ENCODE measurements at regions not wholly inside any gene's neighbourhood (a gene's known extent, or its start where the extent isn't known, plus 50 kb on each side); places are given as distances from the start of the nearest gene placed in this dataset.

DNA sequence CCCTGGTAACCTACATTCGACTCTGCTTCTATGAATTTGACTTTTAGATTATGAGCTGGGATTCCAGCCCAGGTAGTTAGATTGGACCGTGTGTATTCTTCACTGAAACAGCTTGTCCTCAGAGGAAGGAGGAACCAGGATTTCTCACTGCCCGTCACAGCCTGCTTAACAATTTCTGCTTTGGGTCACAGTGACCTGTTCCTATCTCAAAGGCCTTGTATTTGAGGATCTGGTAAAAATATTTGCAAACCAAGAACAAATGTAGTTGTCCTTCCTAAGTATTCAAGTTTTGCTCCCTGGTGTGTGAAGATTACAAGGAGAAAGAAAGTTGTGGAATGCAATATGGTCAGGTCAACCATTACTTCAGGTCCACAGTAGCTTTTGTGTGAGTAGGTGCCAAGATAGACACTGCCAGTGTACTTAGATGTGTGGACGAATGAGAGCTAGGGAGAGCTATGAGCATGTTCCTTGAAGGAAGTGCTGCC lies 55.1 kb downstream of the KIF4B start:
- no peaks in the 10 kb centered on the region for H3K36me3 ChIP-seq (ENCODE audit: control insufficient read depth in 1 of 2, insufficient read depth in 2 of 2, low read length in 2 of 2)
- 0 out of 2 replicates have a peak, but pooled peaks cover 3% of the 10 kb centered on the region for H3K27me3 ChIP-seq (ENCODE audit: insufficient read depth, low read length)
- no TSS peak for BruUV-seq (replicated peaks)
- no peak overlapping the region for H3K4me3 ChIP-seq (replicated peaks in 1 of 2; ENCODE audit: low read depth in 1 of 2, low read length in 2 of 2)
- POLR2A ChIA-PET = no interaction called here
- no peak overlapping the region for H3K27ac ChIP-seq (ENCODE audit: low read depth, low read length)
- no peak overlapping the region for H3K9ac ChIP-seq (ENCODE audit: low read length)
- no peaks in the 10 kb centered on the region for H4K20me1 ChIP-seq (ENCODE audit: insufficient read depth)
- DNase-seq (ENCODE audit: low read depth, low spot score) = no peak
- H3K9me3 ChIP-seq (ENCODE audit: control insufficient read depth in 1 of 2, insufficient read depth in 1 of 2, low read depth in 1 of 2, low read length in 2 of 2) = no peaks in the 10 kb centered on the region
- no peak for TF ChIP-seq POLR2A (IDR thresholded peaks at IDR 0.05; ENCODE audit: borderline replicate concordance, extremely low read depth, insufficient read depth, insufficient read length)
- TF ChIP-seq, protein P1, sequence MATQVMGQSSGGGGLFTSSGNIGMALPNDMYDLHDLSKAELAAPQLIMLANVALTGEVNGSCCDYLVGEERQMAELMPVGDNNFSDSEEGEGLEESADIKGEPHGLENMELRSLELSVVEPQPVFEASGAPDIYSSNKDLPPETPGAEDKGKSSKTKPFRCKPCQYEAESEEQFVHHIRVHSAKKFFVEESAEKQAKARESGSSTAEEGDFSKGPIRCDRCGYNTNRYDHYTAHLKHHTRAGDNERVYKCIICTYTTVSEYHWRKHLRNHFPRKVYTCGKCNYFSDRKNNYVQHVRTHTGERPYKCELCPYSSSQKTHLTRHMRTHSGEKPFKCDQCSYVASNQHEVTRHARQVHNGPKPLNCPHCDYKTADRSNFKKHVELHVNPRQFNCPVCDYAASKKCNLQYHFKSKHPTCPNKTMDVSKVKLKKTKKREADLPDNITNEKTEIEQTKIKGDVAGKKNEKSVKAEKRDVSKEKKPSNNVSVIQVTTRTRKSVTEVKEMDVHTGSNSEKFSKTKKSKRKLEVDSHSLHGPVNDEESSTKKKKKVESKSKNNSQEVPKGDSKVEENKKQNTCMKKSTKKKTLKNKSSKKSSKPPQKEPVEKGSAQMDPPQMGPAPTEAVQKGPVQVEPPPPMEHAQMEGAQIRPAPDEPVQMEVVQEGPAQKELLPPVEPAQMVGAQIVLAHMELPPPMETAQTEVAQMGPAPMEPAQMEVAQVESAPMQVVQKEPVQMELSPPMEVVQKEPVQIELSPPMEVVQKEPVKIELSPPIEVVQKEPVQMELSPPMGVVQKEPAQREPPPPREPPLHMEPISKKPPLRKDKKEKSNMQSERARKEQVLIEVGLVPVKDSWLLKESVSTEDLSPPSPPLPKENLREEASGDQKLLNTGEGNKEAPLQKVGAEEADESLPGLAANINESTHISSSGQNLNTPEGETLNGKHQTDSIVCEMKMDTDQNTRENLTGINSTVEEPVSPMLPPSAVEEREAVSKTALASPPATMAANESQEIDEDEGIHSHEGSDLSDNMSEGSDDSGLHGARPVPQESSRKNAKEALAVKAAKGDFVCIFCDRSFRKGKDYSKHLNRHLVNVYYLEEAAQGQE (IDR thresholded peaks at IDR 0.05; ENCODE audit: low read depth) = no peak
- no peak for TF ChIP-seq ELF1 (IDR thresholded peaks at IDR 0.05; ENCODE audit: borderline replicate concordance, low read depth)
- no peak for TF ChIP-seq YY1 (IDR thresholded peaks at IDR 0.05; ENCODE audit: extremely low read depth, insufficient replicate concordance, low read depth, low read length)
- TF ChIP-seq, protein P2, sequence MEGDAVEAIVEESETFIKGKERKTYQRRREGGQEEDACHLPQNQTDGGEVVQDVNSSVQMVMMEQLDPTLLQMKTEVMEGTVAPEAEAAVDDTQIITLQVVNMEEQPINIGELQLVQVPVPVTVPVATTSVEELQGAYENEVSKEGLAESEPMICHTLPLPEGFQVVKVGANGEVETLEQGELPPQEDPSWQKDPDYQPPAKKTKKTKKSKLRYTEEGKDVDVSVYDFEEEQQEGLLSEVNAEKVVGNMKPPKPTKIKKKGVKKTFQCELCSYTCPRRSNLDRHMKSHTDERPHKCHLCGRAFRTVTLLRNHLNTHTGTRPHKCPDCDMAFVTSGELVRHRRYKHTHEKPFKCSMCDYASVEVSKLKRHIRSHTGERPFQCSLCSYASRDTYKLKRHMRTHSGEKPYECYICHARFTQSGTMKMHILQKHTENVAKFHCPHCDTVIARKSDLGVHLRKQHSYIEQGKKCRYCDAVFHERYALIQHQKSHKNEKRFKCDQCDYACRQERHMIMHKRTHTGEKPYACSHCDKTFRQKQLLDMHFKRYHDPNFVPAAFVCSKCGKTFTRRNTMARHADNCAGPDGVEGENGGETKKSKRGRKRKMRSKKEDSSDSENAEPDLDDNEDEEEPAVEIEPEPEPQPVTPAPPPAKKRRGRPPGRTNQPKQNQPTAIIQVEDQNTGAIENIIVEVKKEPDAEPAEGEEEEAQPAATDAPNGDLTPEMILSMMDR (IDR thresholded peaks at IDR 0.05 in 2 of 3, conservative IDR thresholded peaks at IDR 0.05 in 1 of 3; ENCODE audit: borderline replicate concordance in 1 of 3, insufficient read depth in 1 of 3, low read depth in 2 of 3, low read length in 2 of 3) = no peak
- TF ChIP-seq ZNF274 (IDR thresholded peaks at IDR 0.05; ENCODE audit: low read depth, low read length) = no peak
- no peak for TF ChIP-seq ZFX (IDR thresholded peaks at IDR 0.05)
- no peak for TF ChIP-seq TCF7L2 (IDR thresholded peaks at IDR 0.05; ENCODE audit: borderline replicate concordance, extremely low read depth, insufficient read depth, insufficient read length)
- no peak for TF ChIP-seq RAD21 (IDR thresholded peaks at IDR 0.05; ENCODE audit: low read depth)
- no peak for TF ChIP-seq SIN3A (IDR thresholded peaks at IDR 0.05; ENCODE audit: low read depth)
- no peak for TF ChIP-seq POLR2AphosphoS5 (IDR thresholded peaks at IDR 0.05; ENCODE audit: low read depth, low read length)
- TF ChIP-seq CBX3 (IDR thresholded peaks at IDR 0.05; ENCODE audit: low read depth) = no peak
- CTCF ChIA-PET = no interaction called here
- H2AFZ ChIP-seq (ENCODE audit: low read depth, low read length, poor library complexity, severe bottlenecking) = no peak overlapping the region
- ATAC-seq = no peak
- no peaks in the 10 kb centered on the region for H3K9me2 ChIP-seq (ENCODE audit: insufficient read depth)
- RAD21 ChIA-PET (ENCODE audit: low non-redundant PET in 1 of 2, low total read pairs in 2 of 2, uncharacterized antibody in 2 of 2, unreplicated experiment in 2 of 2) = no interaction called here
- no peaks in the 10 kb centered on the region for H3K79me2 ChIP-seq (ENCODE audit: insufficient read depth, low read length)
- H3K4me2 ChIP-seq (ENCODE audit: low read length) = no peak overlapping the region
- no peaks in the 10 kb centered on the region for H3K4me1 ChIP-seq (ENCODE audit: control insufficient read depth in 1 of 2, insufficient read depth in 2 of 2, low read length in 2 of 2)
- intact Hi-C loops (cut with micrococcal nuclease) = no loop called here
